Activated CD8-positive, alpha-beta T cell treated with anti-CD3 and anti-CD28 coated beads, Interleukin-2, amount 10 ng/mL, durations not matched to agents 7 days and 5 days (primary cell): ENCODE measurements at regions not wholly inside any gene's neighbourhood (a gene's known extent, or its start where the extent isn't known, plus 50 kb on each side); places are given as distances from the start of the nearest gene placed in this dataset.

ENCODE experiments used
- ATAC-seq: fragments of 150-1000 bp; cut with Tn5 transposase; one replicate; pipeline ENCODE4 v1.10.0; 2021; ENCODE audit warnings: moderate library complexity
- CTCF ChIA-PET: fragments of 350-600 bp; sonication (Branson Sonifier 250); formaldehyde crosslinking; loops from one replicate; lab custom pipeline; 2021; ENCODE audit warnings: antibody characterized with exemption; lab: Charles Lee
- POLR2A ChIA-PET: fragments of 350-600 bp; sonication (Branson Sonifier 250); formaldehyde crosslinking; loops from one replicate; lab custom pipeline; 2021; ENCODE audit warnings: antibody characterized with exemption; lab: Charles Lee
- DNase-seq: peaks from one replicate; pipeline ENCODE4 v3.0.0-alpha.2; 2020
- H3K27ac Mint-ChIP-seq: one replicate; pipeline ENCODE4 v1.8.0; 2021; ENCODE audit warnings: mild to moderate bottlenecking, mixed read lengths
- H3K27me3 Mint-ChIP-seq: one replicate; pipeline ENCODE4 v1.8.0; 2021; ENCODE audit warnings: low read depth, mixed read lengths
- H3K36me3 Mint-ChIP-seq: one replicate; pipeline ENCODE4 v1.8.0; 2021; ENCODE audit warnings: low read depth, mixed read lengths
- H3K4me1 Mint-ChIP-seq: one replicate; pipeline ENCODE4 v1.8.0; 2021; ENCODE audit warnings: low read depth, mixed read lengths
- H3K4me3 Mint-ChIP-seq: one replicate; pipeline ENCODE4 v1.8.0; 2021; ENCODE audit warnings: mild to moderate bottlenecking, mixed read lengths
- H3K9me3 Mint-ChIP-seq: one replicate; pipeline ENCODE4 v1.8.0; 2022; ENCODE audit warnings: mixed read lengths; ENCODE audit not compliant: insufficient read depth

DNA sequence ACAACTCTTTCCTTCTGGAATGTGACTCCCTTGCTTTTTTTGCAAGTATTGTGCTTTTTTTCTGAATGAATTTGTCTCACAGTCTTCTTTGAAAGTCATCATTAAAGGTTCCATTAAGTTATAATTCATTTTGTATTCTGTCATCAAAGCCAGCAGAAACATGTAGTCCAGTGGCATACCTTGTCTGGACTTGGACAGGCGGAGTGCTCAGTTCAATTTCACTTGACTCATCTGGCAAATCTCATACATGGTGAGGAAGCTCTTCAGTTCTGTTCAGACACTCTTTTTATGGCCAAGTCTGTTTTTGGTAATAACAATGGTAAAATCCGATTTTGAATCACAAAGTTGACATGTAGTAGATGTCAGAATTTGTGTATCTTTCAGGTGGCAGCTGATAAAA lies 260.8 kb upstream of the OPRM1 start:
- H3K4me1 Mint-ChIP-seq = no peaks in the 10 kb centered on the region
- CTCF ChIA-PET = no interaction called here
- no peak overlapping the region for H3K4me3 Mint-ChIP-seq
- H3K27me3 Mint-ChIP-seq = no peaks in the 10 kb centered on the region
- H3K9me3 Mint-ChIP-seq = no peaks in the 10 kb centered on the region
- DNase-seq (no peak), ATAC-seq (no peak)
- H3K36me3 Mint-ChIP-seq = no peaks in the 10 kb centered on the region
- POLR2A ChIA-PET = no interaction called here
- no peak overlapping the region for H3K27ac Mint-ChIP-seq

DNA sequence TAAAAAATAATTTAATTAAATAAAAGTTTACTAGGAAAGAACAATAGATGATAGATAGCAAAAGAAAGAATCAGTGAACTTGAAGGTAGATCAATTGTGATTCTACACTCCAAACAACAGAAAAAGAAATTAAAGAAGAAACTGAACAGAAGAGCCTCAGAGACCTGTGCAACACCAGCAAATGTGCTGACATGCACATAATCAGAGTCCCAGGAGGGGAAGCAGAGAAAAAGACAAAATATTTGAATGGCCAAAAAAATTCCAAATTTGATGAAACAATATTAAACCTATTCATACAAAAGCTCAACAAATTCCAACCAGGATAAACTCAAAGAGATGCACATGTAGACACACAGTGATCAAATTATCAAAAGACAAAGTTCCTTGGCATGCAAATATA lies 267.5 kb upstream of the OPRM1 start:
- CTCF ChIA-PET = no interaction called here
- no peaks in the 10 kb centered on the region for H3K4me1 Mint-ChIP-seq
- DNase-seq = no peak
- H3K36me3 Mint-ChIP-seq = no peaks in the 10 kb centered on the region
- POLR2A ChIA-PET = no interaction called here
- H3K4me3 Mint-ChIP-seq = no peak overlapping the region
- H3K27ac Mint-ChIP-seq = no peak overlapping the region
- H3K9me3 Mint-ChIP-seq = no peaks in the 10 kb centered on the region
- no peak for ATAC-seq
- H3K27me3 Mint-ChIP-seq = no peaks in the 10 kb centered on the region

DNA sequence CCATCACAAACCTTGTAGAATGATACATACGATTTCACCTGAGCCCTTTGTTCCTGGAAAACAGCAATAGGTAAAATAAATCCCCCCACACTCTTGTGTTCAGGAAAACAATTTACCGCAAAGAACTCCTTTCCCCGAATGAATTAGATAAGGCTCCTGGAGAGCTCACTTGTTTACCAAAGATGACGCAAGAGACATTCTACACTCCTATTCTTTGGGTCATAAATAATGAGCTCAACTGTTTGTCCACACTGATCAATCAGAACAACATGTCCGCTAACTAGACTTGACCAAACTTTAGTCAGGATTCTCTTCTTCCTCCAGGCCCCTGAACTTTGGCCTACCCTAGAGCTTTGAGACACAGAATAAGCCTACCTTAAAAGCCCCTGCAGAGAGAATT lies 271.9 kb upstream of the OPRM1 start:
- ChIA-PET CTCF (no interaction called here), POLR2A (no interaction called here)
- no peaks in the 10 kb centered on the region for H3K27me3 Mint-ChIP-seq
- ATAC-seq (no peak), DNase-seq (no peak)
- H3K4me1 Mint-ChIP-seq = no peaks in the 10 kb centered on the region
- no peak overlapping the region for H3K27ac Mint-ChIP-seq
- no peaks in the 10 kb centered on the region for H3K9me3 Mint-ChIP-seq
- H3K36me3 Mint-ChIP-seq = no peaks in the 10 kb centered on the region
- H3K4me3 Mint-ChIP-seq = no peak overlapping the region

DNA sequence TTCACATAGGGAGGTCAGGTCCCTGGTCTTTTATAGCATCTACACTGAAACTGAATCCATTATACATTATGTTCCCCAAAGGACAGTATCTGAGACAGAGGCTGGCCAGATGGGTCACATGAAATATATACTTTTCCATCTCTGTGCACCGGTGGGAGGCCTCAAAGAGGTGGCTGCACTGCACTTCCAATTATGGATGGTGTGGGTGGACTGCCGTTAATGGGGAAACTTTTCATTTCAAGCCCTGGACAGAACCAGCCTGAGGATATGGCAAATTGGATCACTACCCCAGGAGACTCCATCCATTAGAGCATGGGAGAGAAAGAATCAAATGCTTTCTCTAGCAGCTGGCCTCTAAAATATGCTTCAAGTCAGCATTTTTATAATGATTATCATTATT lies 280.5 kb upstream of the OPRM1 start:
- CTCF ChIA-PET = no interaction called here
- ATAC-seq (no peak), DNase-seq (no peak)
- Mint-ChIP-seq H3K27ac (no peak overlapping the region), H3K9me3 (no peaks in the 10 kb centered on the region), H3K4me1 (no peaks in the 10 kb centered on the region), H3K4me3 (no peak overlapping the region), H3K36me3 (no peaks in the 10 kb centered on the region), H3K27me3 (no peaks in the 10 kb centered on the region)
- POLR2A ChIA-PET = no interaction called here

DNA sequence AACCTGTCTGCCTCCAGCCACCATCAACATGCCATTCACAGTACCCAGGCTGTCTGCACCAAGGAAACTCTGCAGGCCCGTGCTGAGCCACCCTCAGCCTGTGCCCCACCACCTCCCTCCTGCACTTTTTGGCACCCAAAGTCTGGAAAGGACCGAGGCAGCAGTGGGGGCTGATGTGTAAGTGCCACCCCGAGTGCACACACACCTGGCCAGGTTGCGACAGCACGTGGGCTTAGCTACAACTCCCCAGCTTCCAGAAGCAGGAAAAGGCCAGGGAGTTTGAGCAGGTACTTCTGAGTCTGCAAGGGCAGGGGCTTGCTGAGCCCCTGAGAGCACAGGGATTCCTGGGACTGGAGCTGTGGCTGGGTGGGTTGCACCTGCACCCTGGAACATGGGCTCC lies 303.3 kb upstream of the OPRM1 start:
- H3K36me3 Mint-ChIP-seq = no peaks in the 10 kb centered on the region

DNA sequence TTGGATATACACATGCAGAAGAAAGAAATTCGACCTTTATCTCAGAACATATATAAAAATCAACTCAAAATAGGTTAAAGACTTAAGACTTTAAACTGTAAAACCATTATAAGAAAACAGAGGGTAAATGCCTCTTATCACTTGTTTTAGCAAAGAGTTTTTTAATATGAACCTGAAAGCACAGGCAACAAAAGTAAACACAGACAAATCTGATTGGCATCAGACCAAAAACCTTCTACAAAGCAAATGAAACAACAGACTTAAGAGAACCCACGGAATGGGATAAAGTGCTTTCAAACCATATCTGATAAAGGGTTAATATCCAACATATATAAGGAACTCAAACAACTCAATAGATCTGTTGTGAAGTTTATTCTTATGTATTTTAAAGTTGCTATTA lies 309.9 kb upstream of the OPRM1 start:
- no peak overlapping the region for H3K27ac Mint-ChIP-seq
- H3K4me1 Mint-ChIP-seq = no peaks in the 10 kb centered on the region
- no peaks in the 10 kb centered on the region for H3K36me3 Mint-ChIP-seq
- ATAC-seq (no peak), DNase-seq (no peak)
- H3K27me3 Mint-ChIP-seq = no peaks in the 10 kb centered on the region
- H3K9me3 Mint-ChIP-seq = no peaks in the 10 kb centered on the region
- POLR2A ChIA-PET = no interaction called here
- no peak overlapping the region for H3K4me3 Mint-ChIP-seq
- CTCF ChIA-PET = no interaction called here

More for the DNA sequence above, 303.3 kb upstream of the OPRM1 start:
- DNase-seq (no peak), ATAC-seq (no peak)
- no peaks in the 10 kb centered on the region for H3K9me3 Mint-ChIP-seq
- no peak overlapping the region for H3K4me3 Mint-ChIP-seq
- no peak overlapping the region for H3K27ac Mint-ChIP-seq
- CTCF ChIA-PET = no interaction called here
- POLR2A ChIA-PET = no interaction called here
- H3K4me1 Mint-ChIP-seq = no peaks in the 10 kb centered on the region
- no peaks in the 10 kb centered on the region for H3K27me3 Mint-ChIP-seq

DNA sequence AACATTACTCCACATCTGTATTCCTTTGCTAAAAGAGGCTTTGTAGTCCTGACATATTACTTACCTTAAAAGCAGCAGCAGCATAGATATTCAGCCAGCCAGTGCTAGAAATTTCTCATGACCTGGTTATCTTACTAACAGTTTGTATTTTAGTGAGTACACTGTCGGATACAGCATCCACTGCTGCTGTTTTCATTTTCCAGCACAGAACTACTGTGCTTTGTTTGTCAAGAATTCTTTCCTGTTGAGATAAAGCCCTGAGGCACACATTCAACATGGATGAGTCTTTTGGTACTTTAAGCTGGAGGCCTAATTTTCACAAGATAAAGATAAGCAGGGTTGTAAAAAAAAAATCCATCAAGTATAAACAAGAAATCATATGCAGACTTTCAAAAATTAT lies 311.2 kb upstream of the OPRM1 start:
- no peak for DNase-seq
- H3K27ac Mint-ChIP-seq = no peak overlapping the region
- no peaks in the 10 kb centered on the region for H3K27me3 Mint-ChIP-seq
- H3K9me3 Mint-ChIP-seq = no peaks in the 10 kb centered on the region
- no peaks in the 10 kb centered on the region for H3K36me3 Mint-ChIP-seq
- H3K4me1 Mint-ChIP-seq = no peaks in the 10 kb centered on the region
- POLR2A ChIA-PET = no interaction called here
- CTCF ChIA-PET = no interaction called here
- H3K4me3 Mint-ChIP-seq = no peak overlapping the region
- ATAC-seq = no peak

DNA sequence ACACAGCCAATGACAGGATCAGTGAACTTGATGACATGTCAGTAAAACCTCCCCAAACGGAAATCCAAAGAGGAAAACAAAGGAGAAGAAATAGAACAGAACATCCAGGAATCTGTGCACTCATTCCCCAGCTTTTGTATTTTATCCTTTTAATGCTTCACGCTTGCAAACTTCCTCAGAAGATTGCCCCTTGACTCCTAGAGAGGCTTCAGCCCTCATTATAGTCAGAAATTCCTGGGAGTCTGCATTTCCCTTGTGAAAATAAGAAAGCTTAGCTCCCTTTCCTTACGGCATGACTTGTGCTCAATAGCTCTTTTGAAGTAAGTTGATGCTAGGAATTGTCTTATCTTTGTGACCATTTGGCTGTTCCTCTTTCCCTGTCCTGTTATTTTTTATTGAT lies 313.6 kb upstream of the OPRM1 start:
- ChIA-PET POLR2A (no interaction called here), CTCF (no interaction called here)
- no peak overlapping the region for H3K27ac Mint-ChIP-seq

DNA sequence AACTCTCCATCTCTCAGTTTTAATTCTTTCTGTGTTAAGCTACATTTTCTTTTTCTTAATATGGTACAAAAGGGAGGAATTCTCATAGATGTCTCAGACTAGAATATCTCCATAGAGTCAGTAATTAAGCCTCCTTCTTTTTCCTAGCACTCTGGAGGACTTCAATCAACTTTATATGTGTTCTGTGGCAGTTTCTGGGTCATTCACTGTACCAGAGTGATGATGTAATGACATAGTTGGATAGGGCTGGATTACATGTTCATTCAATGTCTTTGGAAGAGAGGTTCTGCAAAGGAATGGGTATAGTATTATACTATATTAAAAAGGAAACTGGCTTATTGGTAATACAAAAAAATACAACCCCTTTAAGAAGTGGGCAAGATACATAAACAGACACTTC lies 318.3 kb upstream of the OPRM1 start:
- POLR2A ChIA-PET = no interaction called here
- DNase-seq (no peak), ATAC-seq (no peak)
- no peaks in the 10 kb centered on the region for H3K27me3 Mint-ChIP-seq
- no peaks in the 10 kb centered on the region for H3K4me1 Mint-ChIP-seq
- CTCF ChIA-PET = no interaction called here
- no peak overlapping the region for H3K27ac Mint-ChIP-seq
- H3K9me3 Mint-ChIP-seq = no peaks in the 10 kb centered on the region
- H3K4me3 Mint-ChIP-seq = no peak overlapping the region
- no peaks in the 10 kb centered on the region for H3K36me3 Mint-ChIP-seq

More for the DNA sequence above, 313.6 kb upstream of the OPRM1 start:
- H3K27me3 Mint-ChIP-seq = no peaks in the 10 kb centered on the region
- H3K36me3 Mint-ChIP-seq = no peaks in the 10 kb centered on the region
- H3K9me3 Mint-ChIP-seq = no peaks in the 10 kb centered on the region
- ATAC-seq = no peak
- no peak overlapping the region for H3K4me3 Mint-ChIP-seq
- no peak for DNase-seq
- H3K4me1 Mint-ChIP-seq = no peaks in the 10 kb centered on the region

DNA sequence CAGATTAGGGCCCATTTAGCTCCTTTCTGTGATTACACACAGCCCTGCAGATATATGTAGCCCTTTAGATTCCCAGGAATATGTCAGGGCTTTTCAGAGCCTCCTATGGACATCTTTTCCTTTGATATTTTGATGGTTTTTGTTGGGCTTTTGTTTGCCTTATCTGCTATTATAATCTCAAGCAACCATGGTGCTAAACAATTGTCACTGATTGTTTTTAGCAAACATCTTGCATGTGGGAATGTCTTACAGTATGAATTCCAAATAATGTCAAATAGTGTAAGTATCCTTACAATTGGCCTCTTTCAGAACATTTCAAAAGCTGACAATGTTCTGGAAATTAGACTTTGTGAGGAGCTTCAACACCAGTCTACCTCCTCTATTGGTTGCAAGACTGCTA lies 333.6 kb upstream of the OPRM1 start:
- H3K4me1 Mint-ChIP-seq = no peaks in the 10 kb centered on the region
- CTCF ChIA-PET = no interaction called here
- no peak overlapping the region for H3K4me3 Mint-ChIP-seq
- no peak overlapping the region for H3K27ac Mint-ChIP-seq
- H3K9me3 Mint-ChIP-seq = peaks cover 4% of the 10 kb centered on the region
- no peaks in the 10 kb centered on the region for H3K36me3 Mint-ChIP-seq
- H3K27me3 Mint-ChIP-seq = no peaks in the 10 kb centered on the region
- ATAC-seq (no peak), DNase-seq (no peak)
- POLR2A ChIA-PET = no interaction called here

DNA sequence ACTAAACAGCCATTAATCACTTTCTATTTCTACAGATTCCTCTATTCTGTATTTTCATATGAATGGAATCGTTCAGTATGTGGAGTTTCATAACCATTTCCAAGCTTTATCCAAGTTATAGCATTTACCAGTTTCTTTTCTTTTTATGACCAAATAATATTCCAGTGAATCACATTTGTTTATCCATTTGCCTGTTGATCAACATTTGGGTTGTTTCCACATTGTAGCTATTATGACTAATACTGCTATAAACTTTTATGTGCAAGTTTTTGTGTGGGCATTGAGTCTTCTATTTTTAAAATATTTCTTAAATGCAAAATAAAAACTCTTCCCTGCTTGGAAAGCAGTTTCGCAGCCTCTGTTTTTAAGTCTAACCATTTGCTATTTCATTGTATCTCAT lies 336.4 kb upstream of the OPRM1 start:
- ChIA-PET CTCF (no interaction called here), POLR2A (no interaction called here)
- no peak overlapping the region for H3K4me3 Mint-ChIP-seq
- no peaks in the 10 kb centered on the region for H3K36me3 Mint-ChIP-seq
- ATAC-seq (no peak), DNase-seq (no peak)
- H3K27me3 Mint-ChIP-seq = no peaks in the 10 kb centered on the region
- H3K4me1 Mint-ChIP-seq = no peaks in the 10 kb centered on the region
- no peak overlapping the region for H3K27ac Mint-ChIP-seq
- H3K9me3 Mint-ChIP-seq = peaks cover 4% of the 10 kb centered on the region

DNA sequence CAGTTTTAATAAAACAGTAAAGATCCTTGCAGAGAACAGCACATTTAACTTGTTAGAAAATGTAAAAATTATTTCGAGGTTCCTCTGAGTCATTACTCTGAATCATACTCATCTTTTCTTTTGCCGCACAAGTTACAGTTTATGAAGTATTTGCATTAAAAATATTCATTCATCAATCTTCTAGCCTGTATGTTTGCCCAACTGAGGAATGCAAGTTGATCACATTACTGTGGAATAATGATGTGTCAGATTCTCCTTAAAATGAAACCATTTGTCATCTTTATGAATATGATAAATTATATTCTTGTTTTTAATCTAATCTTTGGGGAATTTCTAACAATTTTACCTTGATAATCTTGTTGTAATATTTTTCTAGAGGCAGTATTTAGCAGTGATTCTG lies 340.4 kb upstream of the OPRM1 start:
- Mint-ChIP-seq H3K9me3 (no peaks in the 10 kb centered on the region), H3K27me3 (no peaks in the 10 kb centered on the region), H3K4me1 (no peaks in the 10 kb centered on the region), H3K36me3 (no peaks in the 10 kb centered on the region), H3K4me3 (no peak overlapping the region), H3K27ac (no peak overlapping the region)
- no peak for DNase-seq
- ChIA-PET POLR2A (no interaction called here), CTCF (no interaction called here)
- ATAC-seq = no peak

DNA sequence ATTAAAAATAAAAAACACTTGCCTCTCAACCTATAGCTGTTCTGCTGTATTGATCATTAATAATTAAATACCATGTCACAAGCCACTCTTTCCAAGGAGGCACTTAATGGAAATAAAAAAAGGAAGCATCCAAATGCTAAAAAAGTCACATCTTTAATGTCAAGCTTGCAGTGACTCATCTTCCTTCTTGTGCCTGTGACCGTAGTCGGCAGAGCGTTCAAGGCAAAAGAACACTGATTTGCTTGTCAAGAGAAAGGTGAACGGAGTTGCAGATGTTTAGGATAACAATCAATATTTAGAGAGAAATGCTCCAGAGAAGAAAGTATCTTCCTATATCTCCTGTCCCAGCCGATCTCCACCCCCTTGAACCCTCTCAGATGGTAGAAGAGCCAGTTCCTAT lies 341.0 kb upstream of the OPRM1 start:
- CTCF ChIA-PET = no interaction called here
- no peaks in the 10 kb centered on the region for H3K9me3 Mint-ChIP-seq
- DNase-seq = no peak
- no peaks in the 10 kb centered on the region for H3K36me3 Mint-ChIP-seq
- POLR2A ChIA-PET = no interaction called here
- no peak overlapping the region for H3K27ac Mint-ChIP-seq
- H3K4me1 Mint-ChIP-seq = no peaks in the 10 kb centered on the region
- H3K27me3 Mint-ChIP-seq = no peaks in the 10 kb centered on the region
- ATAC-seq = no peak
- H3K4me3 Mint-ChIP-seq = no peak overlapping the region
